ENCODE measurements at regions not wholly inside any gene's neighbourhood (a gene's known extent, or its start where the extent isn't known, plus 50 kb on each side); places are given as distances from the start of the nearest gene placed in this dataset.

GRCh38 chr1:37143800-37144199 is 109.5 kb upstream of the GRIK3 start:
- peak; percentile 13 for DNase-seq (ENCODE audit: low spot score)
- Histone ChIP-seq H3K27ac (no peak overlapping the region), H3K4me2 (no peak overlapping the region), H3K79me2 (no peaks in the 10 kb centered on the region), H3K9me3 (ENCODE audit: low read depth) (no peaks in the 10 kb centered on the region), H2AFZ (no peak overlapping the region), H3K4me3 (no peak overlapping the region), H4K20me1 (ENCODE audit: insufficient read depth, poor library complexity, severe bottlenecking) (no peaks in the 10 kb centered on the region), H3K27me3 (peaks cover 16% of the 10 kb centered on the region), H3K36me3 (replicated peaks; ENCODE audit: insufficient read depth, low read depth) (no peaks in the 10 kb centered on the region), H3K9me2 (replicated peaks; ENCODE audit: insufficient read depth) (no peaks in the 10 kb centered on the region), H3K4me1 (ENCODE audit: insufficient read depth) (no peaks in the 10 kb centered on the region)
- TF ChIP-seq CTCF (IDR thresholded peaks at IDR 0.05; ENCODE audit: poor library complexity) = no peak
- WGBS (ENCODE audit: low lambda C conversion rate, missing lambda C conversion rate) = 42% methylated on average over 4 of the region's 5 CpGs

GRCh38 chr1:37146071-37146470 is 111.8 kb upstream of the GRIK3 start:
- Histone ChIP-seq H2AFZ (no peak overlapping the region), H4K20me1 (ENCODE audit: insufficient read depth, poor library complexity, severe bottlenecking) (no peaks in the 10 kb centered on the region), H3K36me3 (replicated peaks; ENCODE audit: insufficient read depth, low read depth) (no peaks in the 10 kb centered on the region), H3K4me3 (no peak overlapping the region), H3K9me2 (replicated peaks; ENCODE audit: insufficient read depth) (no peaks in the 10 kb centered on the region), H3K4me2 (no peak overlapping the region), H3K27me3 (peaks cover 13% of the 10 kb centered on the region), H3K27ac (no peak overlapping the region), H3K79me2 (no peaks in the 10 kb centered on the region), H3K4me1 (ENCODE audit: insufficient read depth) (no peaks in the 10 kb centered on the region), H3K9me3 (ENCODE audit: low read depth) (no peaks in the 10 kb centered on the region)
- DNase-seq (ENCODE audit: low spot score) = no peak
- no peak for TF ChIP-seq CTCF (IDR thresholded peaks at IDR 0.05; ENCODE audit: poor library complexity)
- no peak for TF ChIP-seq EZH2 (IDR thresholded peaks at IDR 0.05; ENCODE audit: borderline replicate concordance)
- no peak for TF ChIP-seq EZH2phosphoT487 (IDR thresholded peaks at IDR 0.05; ENCODE audit: low read depth, severe bottlenecking, unreplicated experiment)
- 77% methylated on average over 3 of the region's 3 CpGs for WGBS (ENCODE audit: low lambda C conversion rate, missing lambda C conversion rate)

DNA sequence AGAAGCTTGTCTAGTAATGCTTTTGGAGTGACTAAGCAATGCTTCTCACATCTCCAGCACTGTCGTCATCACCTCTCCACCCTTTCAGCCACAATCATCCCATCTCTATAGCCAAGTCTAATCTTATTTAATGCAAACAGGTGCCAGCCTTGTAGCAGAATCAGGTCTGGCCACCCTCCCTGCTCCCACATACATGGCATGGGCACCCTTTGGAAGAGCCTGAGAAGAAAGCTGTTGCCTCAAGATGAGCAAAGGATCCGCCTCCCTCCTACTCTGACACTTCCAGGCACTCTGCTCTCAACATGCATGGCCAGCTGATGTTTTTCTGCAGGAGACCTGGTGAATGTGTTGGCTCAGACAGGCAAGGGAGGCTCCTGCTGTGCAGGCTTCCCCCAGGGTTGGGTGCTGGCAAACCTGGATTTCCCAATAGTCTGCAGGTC is 113.1 kb upstream of the GRIK3 start:
- H3K27ac ChIP-seq = no peak overlapping the region
- no peaks in the 10 kb centered on the region for H4K20me1 ChIP-seq (ENCODE audit: insufficient read depth, poor library complexity, severe bottlenecking)
- no peaks in the 10 kb centered on the region for H3K4me1 ChIP-seq (ENCODE audit: insufficient read depth)
- DNase-seq (ENCODE audit: low spot score) = no peak
- 89% methylated on average over 2 of the region's 2 CpGs for WGBS (ENCODE audit: low lambda C conversion rate, missing lambda C conversion rate)
- H3K36me3 ChIP-seq (replicated peaks; ENCODE audit: insufficient read depth, low read depth) = no peaks in the 10 kb centered on the region
- no peaks in the 10 kb centered on the region for H3K9me3 ChIP-seq (ENCODE audit: low read depth)
- no peak overlapping the region for H3K4me2 ChIP-seq
- TF ChIP-seq EZH2 (IDR thresholded peaks at IDR 0.05; ENCODE audit: borderline replicate concordance) = no peak
- no peak for TF ChIP-seq CTCF (IDR thresholded peaks at IDR 0.05; ENCODE audit: poor library complexity)
- no peak for TF ChIP-seq EZH2phosphoT487 (IDR thresholded peaks at IDR 0.05; ENCODE audit: low read depth, severe bottlenecking, unreplicated experiment)
- no peak overlapping the region for H3K4me3 ChIP-seq
- no peak overlapping the region for H2AFZ ChIP-seq
- H3K27me3 ChIP-seq = peaks cover 13% of the 10 kb centered on the region
- H3K9me2 ChIP-seq (replicated peaks; ENCODE audit: insufficient read depth) = no peaks in the 10 kb centered on the region
- no peaks in the 10 kb centered on the region for H3K79me2 ChIP-seq

DNA sequence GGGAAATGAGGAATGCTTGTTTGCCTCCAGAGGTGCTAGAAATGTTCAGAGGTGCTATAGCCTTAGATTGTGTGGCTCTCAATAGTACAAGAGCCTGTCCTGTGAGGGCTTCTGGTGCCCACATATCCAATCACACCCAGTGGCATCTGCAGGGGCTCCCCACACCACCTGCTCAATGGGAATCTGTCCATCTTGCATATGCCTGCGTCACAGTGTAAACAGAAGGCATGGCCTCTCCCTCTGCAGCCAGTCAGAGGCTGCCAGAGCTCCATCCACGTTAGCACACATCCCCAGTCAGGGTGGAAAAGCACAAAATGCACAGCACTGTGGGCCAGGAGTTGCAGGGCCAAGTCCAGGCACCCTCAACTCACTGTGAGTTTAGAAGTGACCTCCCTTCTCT is 113.6 kb upstream of the GRIK3 start:
- Histone ChIP-seq H2AFZ (no peak overlapping the region), H3K9me2 (replicated peaks; ENCODE audit: insufficient read depth) (no peaks in the 10 kb centered on the region), H3K4me2 (no peak overlapping the region), H3K79me2 (no peaks in the 10 kb centered on the region), H3K4me3 (no peak overlapping the region), H3K9me3 (ENCODE audit: low read depth) (no peaks in the 10 kb centered on the region), H3K27ac (no peak overlapping the region), H4K20me1 (ENCODE audit: insufficient read depth, poor library complexity, severe bottlenecking) (no peaks in the 10 kb centered on the region), H3K27me3 (peaks cover 13% of the 10 kb centered on the region), H3K36me3 (replicated peaks; ENCODE audit: insufficient read depth, low read depth) (no peaks in the 10 kb centered on the region), H3K4me1 (ENCODE audit: insufficient read depth) (no peaks in the 10 kb centered on the region)
- TF ChIP-seq EZH2 (IDR thresholded peaks at IDR 0.05; ENCODE audit: borderline replicate concordance) (no peak), CTCF (IDR thresholded peaks at IDR 0.05; ENCODE audit: poor library complexity) (no peak), EZH2phosphoT487 (IDR thresholded peaks at IDR 0.05; ENCODE audit: low read depth, severe bottlenecking, unreplicated experiment) (no peak)
- no peak for DNase-seq (ENCODE audit: low spot score)
- 65% methylated on average over 2 of the region's 2 CpGs for WGBS (ENCODE audit: low lambda C conversion rate, missing lambda C conversion rate)

Data from hepatocyte (in vitro differentiated cells).